HG03175 (cell line): ENCODE measurements at regions not wholly inside any gene's neighbourhood (a gene's known extent, or its start where the extent isn't known, plus 50 kb on each side); places are given as distances from the start of the nearest gene placed in this dataset.

Experiments
- ATAC-seq: cut with Tn5 transposase; IDR thresholded peaks from one replicate; pipeline ENCODE4 v1.9.1; 2021; ENCODE audit warnings: mild to moderate bottlenecking, moderate library complexity; ENCODE audit not compliant: unreplicated experiment

DNA sequence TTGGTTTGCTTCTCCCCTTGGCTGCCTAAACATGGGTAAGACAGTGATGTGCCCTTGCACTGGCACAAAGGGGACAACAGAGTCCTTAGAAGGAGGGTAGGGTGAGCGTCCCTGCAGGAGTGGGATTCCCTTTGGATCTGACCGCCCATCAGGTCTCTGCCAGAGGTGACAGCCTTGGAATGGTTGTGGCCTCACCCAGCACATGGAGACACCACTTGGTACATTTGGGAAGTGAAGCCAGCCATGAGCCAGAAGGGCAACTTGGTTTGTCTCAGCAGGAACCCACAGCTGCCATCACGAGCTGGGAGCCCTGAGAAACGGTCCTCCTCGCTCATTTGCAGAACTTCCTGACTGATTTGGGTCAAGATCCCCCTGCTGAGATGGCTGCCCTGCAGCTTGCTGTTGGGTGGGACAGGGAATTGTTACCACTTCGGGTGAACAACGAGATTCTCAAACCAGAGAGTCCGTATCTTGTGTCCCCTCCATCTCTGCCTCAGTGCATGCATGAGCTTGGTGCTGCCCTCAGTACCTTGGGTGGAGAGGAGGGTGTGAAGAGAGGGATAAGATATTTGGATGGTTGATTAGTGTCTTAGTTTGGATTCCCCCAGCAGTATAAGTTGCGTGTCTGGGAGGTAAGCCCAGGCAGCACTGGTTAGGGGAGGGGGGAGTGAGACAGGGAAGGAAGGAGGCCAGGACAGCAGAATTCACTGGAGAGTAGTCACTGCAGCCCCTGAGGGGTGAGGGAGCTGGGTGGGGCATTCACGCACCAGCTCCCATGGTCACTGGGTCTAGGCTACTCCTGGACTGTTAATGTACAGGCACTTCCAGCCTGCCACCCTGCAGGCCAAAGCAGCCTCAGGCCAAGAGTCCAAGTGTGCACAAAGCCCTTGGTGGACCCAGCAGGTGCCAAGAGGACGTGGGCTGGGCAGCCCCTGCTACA, 168.8 kb upstream of the TOPAZ1 start:
- ATAC-seq: no peak

DNA sequence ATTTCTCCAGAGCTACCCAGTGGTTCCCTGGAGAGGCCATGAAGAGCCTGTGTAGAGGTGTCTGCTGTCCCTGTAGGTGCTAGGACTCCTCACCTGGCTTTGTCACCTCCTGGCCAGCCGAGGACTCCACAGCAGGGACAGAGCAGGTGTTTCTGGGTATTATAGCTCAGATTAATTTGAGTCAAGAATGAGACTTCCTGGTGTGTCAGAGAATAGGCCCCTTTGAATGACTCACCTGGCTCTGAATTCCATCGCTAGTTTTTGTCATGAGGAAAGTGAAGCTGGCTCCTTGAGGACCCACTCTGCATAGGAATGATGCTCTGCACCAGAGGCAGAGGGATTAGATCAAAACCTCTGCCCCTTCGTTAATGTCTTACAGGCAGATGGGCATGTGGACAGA, 167.5 kb upstream of the TOPAZ1 start:
- no peak for ATAC-seq

DNA sequence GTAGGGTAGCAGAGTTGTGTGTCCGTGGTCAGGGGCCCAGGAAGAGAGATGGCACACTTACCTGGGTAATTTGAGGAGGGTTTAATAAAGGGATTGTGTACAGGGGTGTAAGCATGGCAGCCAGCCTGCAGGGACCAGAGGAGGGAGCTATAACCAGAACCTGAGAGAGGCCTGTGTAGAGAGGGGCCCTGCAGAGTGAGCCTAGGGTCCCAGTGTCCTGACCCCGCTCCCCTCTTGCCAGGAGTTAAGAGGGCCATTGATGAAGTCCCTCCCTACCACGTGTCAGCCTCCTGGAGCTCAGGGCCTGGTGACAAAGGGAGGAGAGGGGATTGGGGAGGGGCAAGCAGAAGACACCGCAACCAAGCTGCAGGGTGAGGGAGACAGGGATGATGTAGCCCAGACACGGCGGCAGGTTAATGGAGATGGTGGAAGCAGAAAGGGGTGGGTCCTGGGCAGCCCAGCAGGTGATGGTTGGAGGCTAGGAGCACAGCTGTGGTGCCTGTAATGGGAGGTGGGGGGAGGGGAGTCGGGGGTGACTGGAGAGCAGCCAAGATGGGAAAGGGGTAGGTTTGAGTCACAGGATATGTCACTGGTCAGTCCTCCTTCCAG, 165.4 kb upstream of the TOPAZ1 start:
- ATAC-seq: no peak

DNA sequence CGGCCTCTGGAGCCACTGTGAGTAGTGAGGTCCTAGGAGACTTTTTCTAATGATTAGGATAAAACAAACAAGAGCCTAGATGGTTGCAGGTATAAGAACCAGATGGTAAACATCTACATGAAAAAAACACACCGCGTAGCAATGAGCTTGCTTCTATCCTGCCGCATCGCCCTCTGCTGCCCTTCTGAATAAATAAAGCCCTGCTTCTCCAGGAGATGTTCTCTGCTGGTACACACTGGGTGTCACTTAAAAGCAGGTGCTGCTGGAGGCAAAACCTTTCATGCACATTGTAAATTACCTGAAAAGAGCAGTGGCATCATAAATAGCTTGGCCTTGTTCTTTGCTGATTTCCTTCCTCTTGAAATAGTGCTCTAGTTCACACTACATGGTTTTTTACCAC, 164.4 kb upstream of the TOPAZ1 start:
- ATAC-seq: no peak

DNA sequence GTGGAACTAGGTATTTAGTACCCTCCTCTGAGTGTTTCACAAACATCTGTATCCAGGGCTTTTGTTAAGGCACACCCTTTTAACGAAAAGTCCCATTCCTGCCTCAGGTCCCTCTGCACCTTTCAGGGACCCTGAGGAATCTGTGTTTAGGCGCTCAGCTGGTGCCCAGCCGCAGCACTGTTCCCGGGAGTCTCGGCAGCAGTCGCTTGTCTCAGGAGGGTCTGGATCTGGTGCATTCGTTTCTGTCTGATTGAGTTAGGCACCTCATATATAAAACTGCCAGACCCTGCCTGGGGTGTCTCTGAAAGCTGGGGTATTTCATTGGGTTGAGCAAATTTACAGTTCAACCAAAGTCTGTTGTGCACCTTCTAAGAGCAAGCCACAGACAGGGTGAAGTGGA, 162.8 kb upstream of the TOPAZ1 start:
- no peak for ATAC-seq

DNA sequence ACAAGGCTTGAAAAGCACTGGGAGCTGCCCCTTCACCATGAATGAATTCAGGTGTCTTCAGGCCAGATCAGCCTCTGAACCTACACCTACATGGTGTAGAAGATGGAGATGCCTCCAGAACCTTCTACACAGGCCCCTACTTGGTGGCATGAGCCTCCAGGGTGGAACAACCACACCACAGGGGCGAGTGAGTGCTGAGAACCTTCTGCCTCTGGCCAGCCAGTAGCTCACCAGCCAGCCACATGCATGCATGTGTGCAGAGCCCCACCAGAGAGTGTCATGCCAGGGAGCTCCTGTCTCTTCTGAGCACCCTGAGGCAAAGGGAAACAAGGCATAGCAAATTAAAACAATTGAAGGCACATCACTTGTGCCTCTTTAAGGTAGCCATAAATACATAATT, 161.8 kb upstream of the TOPAZ1 start:
- ATAC-seq: no peak

DNA sequence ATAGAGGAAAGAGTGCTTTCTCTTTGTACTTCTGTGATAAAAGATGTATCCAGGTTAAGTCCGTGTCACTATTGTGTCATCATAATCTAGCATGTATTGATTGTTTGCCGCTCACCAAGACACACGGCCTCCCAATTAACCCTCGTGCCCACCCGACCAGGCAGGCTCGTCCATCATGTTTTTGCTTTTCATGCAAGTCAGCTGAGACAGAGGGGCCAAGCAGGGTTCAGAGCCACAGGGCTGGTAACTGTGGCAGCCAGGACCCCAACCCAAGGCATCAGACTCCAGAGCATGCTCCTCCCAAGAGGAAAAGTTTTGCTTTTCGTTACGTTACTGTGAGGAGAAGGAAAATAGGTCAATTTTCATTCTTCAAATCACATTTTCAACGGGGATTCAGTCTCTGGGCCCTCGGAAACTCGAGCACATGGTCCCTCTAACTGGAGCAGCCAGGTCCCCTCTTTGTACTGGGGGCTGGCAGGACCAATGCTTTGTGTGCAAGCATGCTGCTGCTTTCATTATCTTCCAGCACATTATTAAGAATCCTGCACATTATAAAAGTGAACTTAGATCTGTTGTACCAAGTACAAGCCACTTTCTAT, 161.1 kb upstream of the TOPAZ1 start:
- ATAC-seq: no peak

DNA sequence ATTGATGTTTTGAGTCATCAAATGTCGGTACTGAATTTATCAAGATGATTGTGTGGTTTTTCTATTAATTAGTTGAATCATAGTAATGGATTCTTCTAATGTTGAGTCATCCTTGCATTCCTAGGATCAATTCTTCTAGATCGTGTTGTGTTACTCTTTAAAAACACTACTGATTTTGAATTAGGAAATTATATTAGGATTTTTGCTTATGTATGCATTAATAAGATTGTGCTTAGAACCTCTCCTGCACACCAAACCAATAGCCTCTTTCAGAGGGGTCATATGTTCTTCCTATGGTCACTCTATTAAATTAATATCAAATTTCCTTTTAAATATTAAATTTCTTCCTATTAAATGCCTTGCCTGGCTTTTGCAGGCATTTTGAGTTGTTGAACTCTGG, 151.7 kb upstream of the TOPAZ1 start:
- ATAC-seq: no peak

DNA sequence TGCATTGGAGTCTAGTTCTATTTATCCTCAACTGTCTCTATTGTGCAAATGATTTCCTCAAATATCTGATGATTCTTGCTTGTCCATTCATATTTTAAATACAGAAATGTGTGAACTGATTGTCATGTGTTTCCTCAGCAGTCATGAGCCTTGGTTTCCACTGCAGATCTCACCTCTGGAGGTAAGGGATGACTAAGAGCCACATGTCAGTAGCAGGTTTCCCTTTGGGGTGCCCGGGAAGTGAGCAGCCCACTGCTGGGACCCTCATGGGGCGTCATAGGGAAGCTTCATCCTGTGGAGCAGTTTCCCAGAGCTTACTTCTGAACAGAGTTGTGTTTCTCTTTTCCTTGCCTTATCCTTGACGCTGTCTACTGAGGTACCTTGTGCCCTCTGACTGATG, 149.2 kb upstream of the TOPAZ1 start:
- no peak for ATAC-seq

DNA sequence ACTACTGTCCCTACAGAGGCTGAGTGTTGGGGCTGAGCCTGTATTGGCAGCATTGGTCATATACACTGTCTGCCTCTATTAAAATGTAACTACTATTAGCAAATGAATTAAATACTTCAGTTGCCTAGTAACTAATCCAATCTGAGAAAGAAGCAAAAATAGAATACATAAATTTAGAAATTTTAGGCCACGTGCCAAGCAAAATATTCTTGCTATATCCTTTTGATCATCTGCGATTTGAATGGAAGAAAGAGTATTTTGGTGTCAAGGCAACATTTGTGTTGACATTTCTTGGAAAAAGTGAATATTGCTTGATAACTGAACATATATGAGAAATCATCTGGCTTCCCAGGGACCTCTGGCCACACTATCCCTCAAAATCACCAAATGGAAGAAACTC, 148.2 kb upstream of the TOPAZ1 start:
- no peak for ATAC-seq

DNA sequence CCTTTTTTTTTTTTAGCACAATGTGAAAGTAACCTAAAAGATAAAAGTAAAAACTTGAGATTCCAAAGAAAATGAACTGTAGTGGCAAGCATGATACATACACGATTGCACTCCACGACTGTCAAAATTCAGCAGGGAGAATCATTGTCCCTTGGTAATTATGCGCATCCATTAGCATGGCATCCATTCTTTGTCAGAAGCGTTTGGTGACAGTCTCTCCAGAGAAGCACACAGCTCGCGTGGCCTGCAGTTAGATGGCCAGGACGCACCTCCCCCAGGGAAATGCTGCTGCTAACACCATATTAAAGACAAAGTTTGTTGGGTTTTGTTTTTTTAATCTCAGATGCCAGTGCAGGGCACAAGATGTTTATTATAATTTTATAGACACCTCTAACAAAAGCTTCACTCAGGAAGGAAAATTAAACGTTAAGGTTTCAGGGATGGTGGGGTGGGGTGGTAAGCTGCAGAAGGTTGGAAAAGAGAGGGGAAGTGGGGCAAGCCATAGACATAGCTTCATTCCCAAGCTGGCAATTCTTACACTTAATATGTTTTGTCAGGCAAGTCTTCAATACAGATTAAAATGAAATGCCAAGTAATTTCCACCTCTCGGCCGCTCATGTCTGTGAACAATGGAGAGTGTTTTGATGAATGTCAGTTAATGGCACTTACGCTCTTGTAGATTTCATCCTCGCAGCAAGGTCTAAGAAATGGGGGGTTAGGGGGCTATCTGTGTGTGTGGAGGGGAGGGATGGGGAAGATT, 142.8 kb upstream of the TOPAZ1 start:
- ATAC-seq: no peak

DNA sequence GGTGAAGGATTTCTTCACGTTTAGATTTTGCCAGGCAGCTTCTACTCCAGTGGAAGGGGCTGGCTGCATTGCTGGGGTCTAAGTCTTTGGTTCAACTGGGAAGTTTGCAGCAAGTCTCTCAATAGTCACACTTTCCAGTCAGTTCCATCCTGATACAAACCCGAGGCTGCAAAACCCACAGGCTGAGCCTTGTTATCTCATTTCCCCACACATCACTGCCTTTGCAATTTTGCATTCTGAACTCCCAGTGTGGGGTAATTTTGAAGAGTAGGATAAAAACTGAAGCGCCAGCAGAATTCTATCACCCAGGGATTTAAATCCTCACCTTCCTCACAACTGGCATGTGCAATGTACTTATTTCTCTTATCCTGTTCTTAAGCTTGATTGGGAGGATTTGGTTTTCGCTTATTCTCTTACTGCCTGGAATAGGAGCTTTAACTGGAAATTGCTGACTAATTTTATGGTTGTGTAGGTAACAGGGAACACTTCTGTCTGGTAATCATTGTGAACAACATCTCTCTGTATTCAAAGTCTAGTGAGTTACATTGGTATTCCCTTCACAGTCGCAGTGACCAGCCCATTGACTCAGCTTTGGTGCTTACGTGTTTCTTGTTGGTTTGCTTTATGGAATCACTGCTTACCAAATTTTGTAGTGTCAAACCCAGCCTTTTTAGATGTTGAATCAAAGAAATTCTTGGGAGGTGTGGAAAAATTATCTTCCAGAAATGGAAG, 142.0 kb upstream of the TOPAZ1 start:
- no peak for ATAC-seq

DNA sequence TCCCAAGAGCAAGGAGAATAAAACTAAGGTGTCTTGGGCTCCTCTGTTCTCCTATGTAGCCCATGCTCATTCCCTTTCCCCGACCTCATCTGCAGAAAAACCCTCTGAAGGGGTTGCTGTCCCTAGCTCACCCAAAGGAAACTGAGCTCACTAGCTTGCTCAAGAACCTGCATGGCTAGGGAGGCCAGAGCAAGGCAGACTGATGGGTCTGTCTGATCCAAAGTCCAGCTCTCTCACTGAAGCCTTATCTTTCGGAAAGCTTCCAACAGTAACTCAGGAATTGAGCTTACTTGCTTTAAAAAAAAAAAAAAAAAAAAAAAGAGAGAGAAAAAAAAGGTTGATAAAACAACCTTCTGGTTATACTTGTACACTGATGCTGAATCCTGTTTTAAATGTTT, 141.4 kb upstream of the TOPAZ1 start:
- no peak for ATAC-seq

DNA sequence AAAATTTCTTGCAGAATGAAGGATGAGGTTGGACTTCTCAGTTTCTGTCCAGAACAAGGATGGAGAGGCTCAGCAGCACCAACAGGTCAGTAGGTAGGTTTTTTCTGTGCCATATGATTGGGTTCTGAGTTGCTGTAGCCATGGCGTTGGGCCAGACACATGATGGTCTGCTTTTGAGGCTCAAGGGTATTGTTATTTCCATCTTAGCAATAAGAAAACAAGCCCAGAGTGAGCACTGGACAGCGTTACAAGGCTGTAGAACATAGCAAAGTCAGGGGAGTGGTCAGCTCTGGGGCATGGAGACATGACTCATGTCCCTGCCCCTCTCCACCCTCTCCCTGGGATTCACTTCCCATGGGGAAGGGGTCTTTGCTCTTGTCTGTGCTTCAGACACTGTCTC, 137.6 kb upstream of the TOPAZ1 start:
- no peak for ATAC-seq

DNA sequence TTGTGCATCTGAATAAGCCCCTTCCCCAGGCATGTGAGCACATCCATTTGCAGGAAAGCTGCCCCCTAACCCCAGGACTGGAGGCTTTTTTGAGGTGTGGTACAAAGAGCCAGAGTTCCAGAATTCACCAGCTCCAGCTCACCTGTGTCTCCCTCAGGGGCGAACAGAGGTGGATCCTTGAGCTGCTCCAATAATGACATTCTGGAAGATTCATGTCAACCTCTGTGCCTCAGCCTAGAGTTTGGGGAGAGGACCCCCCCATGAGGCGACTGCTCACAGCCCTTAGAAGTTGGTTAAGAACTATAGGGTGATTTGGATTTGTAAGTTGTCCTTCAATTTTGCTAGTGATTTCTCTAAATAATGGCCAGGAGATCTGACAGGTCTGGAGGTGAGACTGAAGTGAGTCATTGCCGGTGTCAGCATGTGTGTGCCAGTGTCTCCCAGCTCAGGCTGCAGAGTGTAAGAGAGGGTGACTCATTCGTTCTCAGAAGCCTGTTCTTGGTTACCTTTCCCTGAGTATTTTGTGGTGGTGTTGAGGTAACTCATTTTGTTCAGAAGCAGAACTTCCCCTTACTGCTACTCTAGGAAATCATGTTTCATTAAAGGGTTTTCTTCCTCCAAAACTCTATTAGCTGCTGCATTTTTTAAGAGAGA, 136.9 kb upstream of the TOPAZ1 start:
- peak; percentile 90 for ATAC-seq

DNA sequence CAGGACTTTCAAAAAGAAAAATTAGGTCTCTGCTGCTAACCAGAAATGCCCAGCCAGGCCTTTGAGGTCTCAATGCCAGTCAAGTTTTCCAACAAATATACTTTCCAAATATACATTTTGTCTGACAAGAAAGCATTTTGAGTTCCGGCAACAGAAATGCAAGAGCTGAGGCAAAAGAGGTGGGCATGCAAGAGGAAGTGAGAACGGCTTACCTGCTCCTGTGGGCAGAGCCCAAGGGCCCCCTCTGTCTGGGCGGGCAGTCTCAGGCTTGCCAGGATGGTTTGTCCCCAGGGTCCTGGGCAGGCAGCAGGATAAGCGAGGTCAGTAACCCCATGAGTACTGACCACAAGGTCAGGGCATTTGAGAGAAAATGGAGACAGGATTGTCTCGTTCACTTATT, 136.1 kb upstream of the TOPAZ1 start:
- ATAC-seq: no peak

DNA sequence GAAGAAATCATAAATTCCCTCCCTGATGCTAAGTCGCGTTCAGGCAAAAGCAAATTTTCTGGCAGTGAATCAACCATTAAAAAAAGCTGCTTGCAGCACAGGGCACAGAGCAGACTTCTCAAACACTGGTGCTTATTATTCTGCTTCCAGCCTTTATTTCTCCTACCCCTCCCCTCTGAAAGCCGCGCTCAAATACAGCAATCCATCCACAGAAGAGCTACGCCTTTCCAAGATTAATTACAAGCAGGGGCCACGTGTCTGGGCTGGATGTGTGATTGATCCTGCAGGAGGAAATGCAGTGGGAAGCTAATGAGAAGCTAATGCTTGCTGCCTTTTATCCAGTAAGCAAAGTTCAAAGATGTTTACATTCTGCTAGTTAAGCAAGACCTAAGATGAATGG, 134.9 kb upstream of the TOPAZ1 start:
- ATAC-seq: no peak

DNA sequence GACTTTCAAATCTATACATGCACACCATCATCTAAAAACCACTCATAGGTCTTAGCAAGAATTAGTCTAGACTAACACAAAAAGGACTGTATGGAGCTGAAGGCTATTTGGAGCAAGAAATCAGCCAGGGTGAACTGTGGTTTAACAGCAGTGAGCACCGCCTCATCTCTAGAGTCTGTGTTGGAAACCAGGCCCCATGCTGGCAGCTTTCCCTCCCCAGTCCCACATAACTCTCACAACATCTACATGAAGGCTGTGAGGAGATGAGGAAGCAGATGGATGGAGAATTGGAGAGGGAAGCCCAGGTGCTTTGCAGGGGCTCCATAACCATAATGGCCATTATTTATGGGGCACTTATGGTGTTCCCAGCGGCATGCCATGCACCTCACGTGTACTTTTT, 133.2 kb upstream of the TOPAZ1 start:
- ATAC-seq: no peak

DNA sequence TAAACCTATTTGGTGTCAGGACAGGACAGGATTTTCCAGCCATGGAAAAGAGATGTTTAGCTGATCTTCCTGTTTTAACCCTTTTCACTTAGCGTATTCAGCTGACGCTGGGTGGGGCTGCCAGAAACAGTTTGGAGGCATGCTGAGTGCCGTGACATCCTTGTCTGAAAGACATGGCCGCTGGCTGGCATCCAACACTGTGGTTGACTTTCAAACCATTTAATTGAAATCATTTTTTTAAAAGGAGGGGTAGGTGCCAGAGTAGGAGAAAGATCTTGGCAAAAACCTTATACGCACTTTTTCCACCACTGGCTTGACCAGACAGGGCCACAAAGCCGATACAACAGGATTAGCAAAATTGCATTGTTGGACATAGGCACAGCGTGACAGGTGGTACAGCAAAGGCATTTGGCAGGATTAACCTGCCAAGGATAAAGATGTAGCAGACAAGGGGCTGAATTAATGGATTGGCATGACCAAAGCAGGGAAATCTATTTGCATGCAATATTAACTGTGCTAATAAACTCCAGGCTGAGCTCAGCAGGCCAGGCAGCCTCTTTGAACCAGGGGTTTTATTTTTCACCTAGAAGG, 131.8 kb upstream of the TOPAZ1 start:
- ATAC-seq: no peak

DNA sequence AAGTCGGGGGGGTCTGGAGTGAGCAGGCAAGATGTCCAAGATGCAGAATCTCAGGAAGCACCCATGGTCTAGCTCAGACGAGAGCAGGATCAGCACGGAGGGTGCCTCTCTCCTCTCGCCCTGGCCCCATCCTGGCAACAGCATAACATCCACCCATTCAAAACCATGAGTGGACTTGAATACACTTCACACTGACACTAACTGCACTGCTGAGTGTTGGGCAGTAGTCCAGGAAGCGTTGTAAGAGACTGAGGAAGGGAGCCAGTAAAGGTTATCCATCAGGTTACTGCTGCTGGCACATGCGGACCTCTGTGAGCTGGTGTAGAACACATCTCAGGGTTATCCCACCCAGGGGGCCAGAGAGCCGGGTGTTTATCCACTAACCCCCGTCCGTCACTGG, 131.0 kb upstream of the TOPAZ1 start:
- no peak for ATAC-seq
